ENCODE measurements at regions not wholly inside any gene's neighbourhood (a gene's known extent, or its start where the extent isn't known, plus 50 kb on each side); places are given as distances from the start of the nearest gene placed in this dataset.

DNA sequence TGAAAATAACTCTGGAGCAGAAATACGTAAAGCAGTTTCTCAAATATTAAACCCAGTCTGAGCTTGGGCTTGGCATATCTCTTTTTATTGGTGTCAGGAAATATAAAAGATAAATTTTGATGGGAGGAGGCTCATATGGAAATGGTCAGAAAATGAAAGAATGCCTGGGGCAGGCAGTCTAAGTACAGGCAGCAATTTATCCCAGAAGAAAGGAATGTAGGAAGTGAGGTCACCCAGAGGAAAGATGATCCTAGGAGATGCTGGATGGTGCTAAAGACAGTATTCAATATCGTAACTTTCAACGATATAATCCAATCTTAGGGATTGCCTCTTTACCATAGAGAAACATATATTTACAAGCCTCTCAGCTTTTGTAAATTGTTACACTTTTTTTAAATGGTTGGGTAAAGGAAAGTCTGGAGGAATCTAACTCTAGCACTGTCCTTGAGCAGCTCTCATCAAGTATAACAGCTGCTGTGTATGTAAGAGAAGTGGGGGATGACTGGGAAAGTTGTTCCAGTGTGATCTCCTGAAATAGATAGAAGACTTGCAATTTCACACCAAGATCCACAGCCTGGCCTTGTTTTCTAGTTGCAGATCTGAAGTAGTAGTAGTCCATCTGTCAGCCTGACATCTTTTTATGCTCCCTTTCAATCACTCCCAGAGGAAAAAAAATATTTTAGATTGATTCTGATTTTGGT, 256.9 kb upstream of the SASH1 start:
- TF ChIP-seq CTCF (conservative IDR thresholded peaks at IDR 0.05 in 1 of 2, IDR thresholded peaks at IDR 0.05 in 1 of 2; ENCODE audit: extremely low read depth in 1 of 2, insufficient read depth in 1 of 2, low read depth in 1 of 2, low read length in 2 of 2) (no peak), EZH2 (IDR thresholded peaks at IDR 0.05; ENCODE audit: borderline replicate concordance, low read length) (no peak)

All from mammary epithelial cell (primary cell).